GM12873 (cell line): ENCODE measurements at regions not wholly inside any gene's neighbourhood (a gene's known extent, or its start where the extent isn't known, plus 50 kb on each side); places are given as distances from the start of the nearest gene placed in this dataset.

Source experiments
- CTCF ChIP-seq: IDR thresholded peaks from 2 replicates; pipeline ENCODE4 v1.5.1; 2012; ENCODE audit warnings: low read depth, mild to moderate bottlenecking, moderate library complexity, low read length, control low read depth; ENCODE audit not compliant: insufficient read depth; ENCODE audit errors: missing control alignments

DNA sequence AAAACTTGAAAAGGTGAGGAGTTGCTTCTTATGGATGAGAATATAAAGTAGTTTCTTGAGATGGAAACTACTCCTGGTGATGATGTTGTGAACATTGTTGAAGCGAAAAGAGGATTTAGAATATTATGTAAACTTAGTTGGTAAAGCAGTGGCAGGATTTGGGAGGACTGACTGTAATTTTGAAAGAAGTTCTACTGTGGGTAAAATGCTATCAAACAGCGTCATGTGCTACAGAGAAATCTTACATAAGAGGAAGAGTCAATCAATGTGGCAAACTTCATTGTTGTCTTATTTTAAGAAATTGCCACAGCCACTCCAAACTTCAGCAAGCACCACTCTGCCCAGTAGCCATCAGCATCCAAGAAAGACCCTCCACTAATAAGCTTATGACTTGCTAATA, 112.9 kb upstream of the ZEB2 start:
- no peak for TF ChIP-seq CTCF

DNA sequence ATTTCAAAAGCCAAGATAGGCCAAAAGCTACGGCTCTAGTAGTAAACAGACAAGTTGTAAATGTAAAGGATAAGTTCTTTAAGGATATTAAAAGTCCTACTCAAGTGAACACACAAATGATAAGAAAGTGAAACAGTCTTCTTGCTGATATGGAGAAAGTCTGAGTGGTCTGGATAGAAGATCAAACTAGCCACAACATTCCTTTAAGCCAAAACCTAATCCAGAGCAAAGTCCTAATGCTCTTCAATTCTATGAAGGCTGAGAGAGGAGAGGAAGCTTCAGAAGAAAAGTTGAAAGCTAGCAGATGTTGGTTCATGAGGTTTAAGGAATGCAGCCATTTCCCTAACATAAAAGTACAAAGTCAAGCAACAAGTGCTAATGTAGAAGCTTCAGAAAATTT, 111.7 kb upstream of the ZEB2 start:
- TF ChIP-seq CTCF = no peak

- no peak for TF ChIP-seq CTCF
These were observed 110.7 kb upstream of the ZEB2 start for GRCh38 chr2:144630459-144631215.

GRCh38 chr2:144629935-144630334, 110.0 kb upstream of the ZEB2 start:
- no peak for TF ChIP-seq CTCF

DNA sequence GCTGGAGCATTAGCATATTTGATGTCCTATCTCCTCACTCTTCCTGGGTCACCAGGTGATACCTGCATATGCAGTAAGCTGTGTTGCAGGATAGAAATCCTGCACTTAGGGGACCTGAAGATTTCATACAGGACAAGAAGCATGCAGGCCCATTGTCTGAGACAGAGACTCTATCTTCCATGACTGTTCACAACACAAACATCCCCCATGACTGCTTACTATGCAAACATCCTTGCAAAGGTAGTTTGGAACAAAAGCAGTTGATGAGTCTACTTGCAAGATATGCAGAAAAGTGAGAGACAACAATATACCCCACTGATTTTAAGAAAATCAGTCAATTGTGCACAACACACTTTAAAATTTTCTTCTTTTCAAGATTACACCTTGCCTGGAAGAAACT, 108.6 kb upstream of the ZEB2 start:
- no peak for TF ChIP-seq CTCF

DNA sequence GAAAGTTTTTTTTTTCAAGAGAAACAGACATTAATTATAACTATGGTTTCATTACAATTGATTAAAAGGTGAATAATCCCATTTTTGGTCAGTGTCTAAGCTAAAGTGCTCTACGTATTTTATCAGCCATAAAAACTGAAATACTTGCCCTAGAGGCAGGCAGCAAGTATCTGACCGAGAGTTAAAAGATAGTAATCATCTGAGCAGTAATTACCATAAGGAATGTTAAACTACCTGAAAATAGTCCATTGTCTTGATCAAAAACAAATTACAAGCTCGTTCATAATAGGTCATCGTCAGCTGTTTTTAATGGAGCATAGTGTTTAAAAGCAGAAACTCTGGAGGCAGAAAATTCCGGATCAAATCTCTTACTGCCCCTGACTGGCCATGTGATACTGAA, 105.7 kb upstream of the ZEB2 start:
- TF ChIP-seq CTCF = no peak

DNA sequence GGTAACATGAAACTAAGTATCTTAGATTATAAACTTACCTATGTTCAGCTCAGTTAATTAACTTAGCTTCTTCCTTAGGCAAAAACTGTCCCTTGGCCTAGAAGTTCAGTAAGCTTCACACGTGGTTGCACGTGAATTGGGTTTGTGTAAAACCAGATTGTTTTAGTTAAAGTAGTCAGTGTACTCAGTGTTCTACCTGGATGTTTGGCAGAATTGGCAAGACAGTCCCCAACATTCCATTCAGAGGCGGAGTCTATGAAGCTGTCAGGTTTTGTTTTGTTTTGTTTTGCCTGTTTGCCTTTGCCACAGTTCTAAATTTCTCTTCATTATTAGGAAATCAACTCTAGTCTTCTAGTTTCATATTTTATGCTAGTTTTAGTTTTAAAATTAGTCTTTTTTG, 105.3 kb upstream of the ZEB2 start:
- no peak for TF ChIP-seq CTCF
